Hepatocyte (in vitro differentiated cells): ENCODE measurements at regions not wholly inside any gene's neighbourhood (a gene's known extent, or its start where the extent isn't known, plus 50 kb on each side); places are given as distances from the start of the nearest gene placed in this dataset.

Source experiments
- DNase-seq: peaks from one replicate; pipeline ENCODE4 v3.0.0-alpha.2; 2016; ENCODE audit warnings: low spot score
- H2AFZ ChIP-seq: fragments of 200-600 bp; sonication (generic); 2 replicates; pipeline ENCODE4 v1.6.0; 2016; ENCODE audit warnings: antibody characterized with exemption, mild to moderate bottlenecking
- H3K27ac ChIP-seq: fragments of 200-600 bp; sonication (generic); 2 replicates; pipeline ENCODE4 v1.5.1; 2016; ENCODE audit warnings: mild to moderate bottlenecking
- H3K27me3 ChIP-seq: fragments of 200-600 bp; sonication (generic); 2 replicates; pipeline ENCODE4 v1.6.1; 2016
- H3K36me3 ChIP-seq: fragments of 200-600 bp; sonication (generic); replicated peaks from 2 replicates; pipeline ENCODE4 v1.5.1; 2016; ENCODE audit warnings: low read depth; ENCODE audit not compliant: insufficient read depth
- H3K4me1 ChIP-seq: fragments of 200-600 bp; sonication (generic); 2 replicates; pipeline ENCODE4 v1.5.1; 2016; ENCODE audit warnings: mild to moderate bottlenecking, moderate library complexity; ENCODE audit not compliant: insufficient read depth
- H3K4me2 ChIP-seq: fragments of 200-600 bp; sonication (generic); 2 replicates; pipeline ENCODE4 v1.6.0; 2016
- H3K4me3 ChIP-seq: fragments of 200-600 bp; sonication (generic); 2 replicates; pipeline ENCODE4 v1.5.1; 2016; ENCODE audit warnings: mild to moderate bottlenecking
- H3K79me2 ChIP-seq: fragments of 200-600 bp; sonication (generic); 2 replicates; pipeline ENCODE4 v1.6.0; 2017; ENCODE audit warnings: mild to moderate bottlenecking
- H3K9me2 ChIP-seq: fragments of 200-600 bp; sonication (generic); replicated peaks from 2 replicates; pipeline ENCODE4 v1.6.0; 2017; ENCODE audit warnings: mild to moderate bottlenecking; ENCODE audit not compliant: insufficient read depth
- H3K9me3 ChIP-seq: fragments of 200-600 bp; sonication (generic); 2 replicates; pipeline ENCODE4 v1.5.1; 2016; ENCODE audit warnings: low read depth, mild to moderate bottlenecking
- H4K20me1 ChIP-seq: fragments of 200-600 bp; sonication (generic); 2 replicates; pipeline ENCODE4 v1.6.0; 2016; ENCODE audit warnings: mild to moderate bottlenecking; ENCODE audit not compliant: insufficient read depth, poor library complexity, severe bottlenecking
- CTCF ChIP-seq: fragments of 200-600 bp; sonication (generic); IDR thresholded peaks from 2 replicates; pipeline ENCODE4 v1.5.1; 2016; ENCODE audit warnings: antibody characterized with exemption, mild to moderate bottlenecking; ENCODE audit not compliant: poor library complexity
- EZH2 ChIP-seq: fragments of 200-600 bp; sonication (generic); IDR thresholded peaks from 2 replicates; pipeline ENCODE4 v1.6.1; 2016; ENCODE audit warnings: antibody characterized with exemption, mild to moderate bottlenecking, borderline replicate concordance
- EZH2phosphoT487 ChIP-seq: fragments of 200-600 bp; sonication (generic); IDR thresholded peaks from one replicate; pipeline ENCODE4 v1.6.1; 2018; ENCODE audit warnings: antibody characterized with exemption, mild to moderate bottlenecking, low read depth, moderate library complexity; ENCODE audit not compliant: unreplicated experiment, severe bottlenecking
- WGBS: methylation state at CpG from one replicate; pipeline ENCODE4 v1.1.6; 2016; ENCODE audit warnings: low lambda C conversion rate; ENCODE audit errors: missing lambda C conversion rate; 5-methylcytosine and 5-hydroxymethylcytosine counted together

DNA sequence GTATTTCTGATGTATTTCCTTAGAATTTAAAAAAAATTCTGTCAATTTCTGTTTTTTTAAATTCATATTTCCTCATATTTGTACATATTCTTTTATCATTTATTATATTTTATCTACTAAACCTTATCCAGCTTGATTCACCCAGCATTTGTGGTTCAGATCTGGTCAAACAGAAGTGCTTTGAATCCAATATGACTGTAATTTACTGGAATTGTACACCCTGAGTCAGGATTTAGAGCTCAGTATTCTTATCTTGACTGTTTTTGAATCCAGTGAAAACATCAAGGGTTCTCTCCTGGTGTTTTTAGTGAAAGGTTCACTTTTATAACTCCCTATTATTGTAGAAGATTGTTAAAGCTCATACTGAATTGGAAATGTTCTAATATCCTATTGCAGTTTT is 1077.0 kb upstream of the NCAM2 start:
- DNase-seq, result no peak
- no peaks in the 10 kb centered on the region for H3K9me3 ChIP-seq
- no peaks in the 10 kb centered on the region for H3K9me2 ChIP-seq
- peak overlapping the region; percentile 4 for H2AFZ ChIP-seq
- no peak for TF ChIP-seq EZH2
- TF ChIP-seq EZH2phosphoT487, result no peak
- no peak for TF ChIP-seq CTCF
- no peak overlapping the region for H3K4me2 ChIP-seq
- no peaks in the 10 kb centered on the region for H3K27me3 ChIP-seq
- no peaks in the 10 kb centered on the region for H3K36me3 ChIP-seq
- H3K4me3 ChIP-seq, result no peak overlapping the region
- no peaks in the 10 kb centered on the region for H3K79me2 ChIP-seq
- no peak overlapping the region for H3K27ac ChIP-seq
- no peaks in the 10 kb centered on the region for H3K4me1 ChIP-seq
- no peaks in the 10 kb centered on the region for H4K20me1 ChIP-seq

DNA sequence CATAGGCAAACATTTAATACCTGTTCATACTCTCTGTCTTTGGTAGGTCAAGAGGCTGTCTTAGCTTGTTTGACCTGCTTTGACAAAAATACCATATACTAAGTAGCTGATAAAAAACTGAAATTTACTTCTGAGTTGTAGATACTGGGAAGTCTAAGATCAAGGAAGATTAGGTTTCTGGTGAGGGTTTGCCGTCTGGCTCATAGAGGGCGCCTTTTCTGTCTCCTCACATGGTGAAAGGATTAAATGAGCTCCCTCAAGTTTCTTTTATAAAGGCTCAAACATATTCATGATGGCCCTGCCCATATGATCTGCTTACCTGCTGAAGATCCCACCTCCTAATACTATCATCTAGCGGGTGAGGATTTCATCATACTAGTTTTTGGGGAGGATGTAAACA is 1076.1 kb upstream of the NCAM2 start:
- Histone ChIP-seq H3K79me2 (no peaks in the 10 kb centered on the region), H4K20me1 (no peaks in the 10 kb centered on the region), H3K36me3 (no peaks in the 10 kb centered on the region), H3K27ac (peak overlapping the region; percentile 8), H3K4me1 (no peaks in the 10 kb centered on the region), H3K4me2 (no peak overlapping the region), H3K9me2 (no peaks in the 10 kb centered on the region), H2AFZ (peak overlapping the region; percentile 4), H3K4me3 (no peak overlapping the region), H3K27me3 (no peaks in the 10 kb centered on the region), H3K9me3 (no peaks in the 10 kb centered on the region)
- WGBS, result 83% methylated on average over 3 of the region's 3 CpGs
- no peak for TF ChIP-seq EZH2phosphoT487
- no peak for TF ChIP-seq EZH2
- TF ChIP-seq CTCF, result no peak
- DNase-seq, result no peak

- Histone ChIP-seq H3K9me2 (no peaks in the 10 kb centered on the region), H3K4me1 (no peaks in the 10 kb centered on the region), H2AFZ (no peak overlapping the region), H3K4me3 (no peak overlapping the region), H3K27me3 (no peaks in the 10 kb centered on the region), H3K4me2 (no peak overlapping the region), H3K79me2 (no peaks in the 10 kb centered on the region), H4K20me1 (no peaks in the 10 kb centered on the region), H3K9me3 (no peaks in the 10 kb centered on the region), H3K27ac (no peak overlapping the region), H3K36me3 (no peaks in the 10 kb centered on the region)
- TF ChIP-seq EZH2 (no peak), EZH2phosphoT487 (no peak), CTCF (no peak)
- 91% methylated on average over 6 of the region's 6 CpGs for WGBS
- no peak for DNase-seq
These were observed 1062.7 kb upstream of the NCAM2 start for GRCh38 chr21:19935467-19935866.

DNA sequence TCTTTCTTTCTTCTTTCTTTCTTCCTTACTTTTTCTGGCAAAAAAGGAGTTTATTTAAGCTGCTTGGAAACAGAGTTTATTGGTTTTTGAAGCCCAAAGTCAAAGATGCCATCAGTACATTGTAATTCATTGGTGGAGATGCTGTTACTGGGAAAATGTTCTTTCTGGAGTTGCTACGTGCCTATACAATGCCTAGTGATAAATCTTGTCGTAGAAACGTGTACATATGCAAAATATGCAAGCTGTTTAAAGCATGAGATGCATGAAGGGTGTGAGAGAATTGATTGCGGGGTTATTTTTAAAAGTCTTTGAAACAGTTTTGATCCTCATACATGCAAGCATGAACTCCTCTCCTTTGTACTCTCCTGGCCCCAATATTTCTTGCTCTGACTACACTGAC is 1060.6 kb upstream of the NCAM2 start:
- no peaks in the 10 kb centered on the region for H3K79me2 ChIP-seq
- WGBS, result 91% methylated on average over 4 of the region's 4 CpGs

More for the DNA sequence above, 1060.6 kb upstream of the NCAM2 start:
- no peak overlapping the region for H3K4me2 ChIP-seq
- no peaks in the 10 kb centered on the region for H3K9me3 ChIP-seq
- no peak overlapping the region for H3K27ac ChIP-seq
- H3K27me3 ChIP-seq, result no peaks in the 10 kb centered on the region
- TF ChIP-seq EZH2phosphoT487, result no peak
- TF ChIP-seq CTCF, result no peak
- TF ChIP-seq EZH2, result no peak
- no peaks in the 10 kb centered on the region for H4K20me1 ChIP-seq
- no peak overlapping the region for H2AFZ ChIP-seq
- no peaks in the 10 kb centered on the region for H3K9me2 ChIP-seq
- no peaks in the 10 kb centered on the region for H3K4me1 ChIP-seq
- no peaks in the 10 kb centered on the region for H3K36me3 ChIP-seq
- no peak overlapping the region for H3K4me3 ChIP-seq
- no peak for DNase-seq
